HepG2 (cell line): ENCODE measurements at regions not wholly inside any gene's neighbourhood (a gene's known extent, or its start where the extent isn't known, plus 50 kb on each side); places are given as distances from the start of the nearest gene placed in this dataset.

ENCODE experiments used
- ATAC-seq: fragments of 200-7000 bp; cut with Tn5 transposase; 3 replicates; pipeline ENCODE4 v1.9.1; 2020; ENCODE audit warnings: mild to moderate bottlenecking, moderate library complexity
- BruUV-seq: library from RNA; stranded (reverse); fragments of 400-500 nt; replicated peaks from 2 replicates; lab custom pipeline; 2021; lab: Mats Ljungman, UMichigan
- CTCF ChIA-PET: fragments of 300-600 bp; formaldehyde crosslinking; extraction: SDS; loops from one replicate; lab custom pipeline; 2021; ENCODE audit warnings: low total read pairs, inconsistent platforms, low intra/inter-chr PET ratio; lab: Yijun Ruan, JAX
- POLR2A ChIA-PET: fragments of 350-600 bp; sonication (Branson Sonifier 250); formaldehyde crosslinking; loops from one replicate; lab custom pipeline; 2020; ENCODE audit warnings: antibody characterized with exemption, inconsistent platforms; lab: Yijun Ruan, JAX
- DNase-seq: peaks from one replicate; pipeline ENCODE4 v3.0.0-alpha.2; 2015; ENCODE audit warnings: low spot score
- FAIRE-seq: peaks from 3 replicates; lab custom pipeline; 2011; peaks lifted over from hg19 to GRCh38; lab: Jason Lieb, UNC
- H2AFZ ChIP-seq: one replicate; pipeline ENCODE4 v1.6.1; 2011; ENCODE audit warnings: low read length, inconsistent platforms
- H3K27ac ChIP-seq: fragments of 300-600 bp; 3 replicates; pipeline ENCODE4 v1.8.0; 2011; ENCODE audit warnings: mixed run types, mild to moderate bottlenecking, mixed read lengths, low read length, inconsistent platforms; ENCODE audit not compliant: insufficient read depth; ENCODE audit errors: extremely low read length
- H3K27me3 ChIP-seq, 2 experiments: fragments of 200-600 bp in 1 of 2; 2 replicates in 1 of 2; 3 replicates in 1 of 2; pipeline versions ENCODE4 v1.6.0 to v1.8.0; 2011; ENCODE audit warnings: low read length in 2 of 2, mild to moderate bottlenecking in 2 of 2, moderate library complexity in 2 of 2, inconsistent platforms in 1 of 2; ENCODE audit not compliant: insufficient read depth in 2 of 2, control insufficient read depth in 1 of 2
- H3K36me3 ChIP-seq, 2 experiments: fragments of 200-600 bp in 1 of 2; replicated peaks in 1 of 2; 2 replicates in 1 of 2; 3 replicates in 1 of 2; pipeline versions ENCODE4 v1.5.1 to v1.8.0; 2011; ENCODE audit warnings: low read length in 2 of 2, inconsistent platforms in 1 of 2; ENCODE audit not compliant: insufficient read depth in 2 of 2, control insufficient read depth in 1 of 2
- H3K4me1 ChIP-seq: 2 replicates; pipeline ENCODE4 v1.5.1; 2012; ENCODE audit warnings: low read length, inconsistent platforms; ENCODE audit not compliant: insufficient read depth
- H3K4me2 ChIP-seq: 2 replicates; pipeline ENCODE4 v1.6.0; 2011; ENCODE audit warnings: low read depth, low read length, inconsistent platforms
- H3K4me3 ChIP-seq, 3 experiments: fragments of 200-600 bp in 1 of 3; sonication (generic), shearing (Covaris generic) in 1 of 3; replicated peaks in 1 of 3; 2 replicates each; pipeline ENCODE4 v1.5.1; 2011 to 2016; ENCODE audit warnings: low read length in 3 of 3, inconsistent platforms in 2 of 3, low read depth in 2 of 3, mild to moderate bottlenecking in 2 of 3, control low read depth in 1 of 3, mixed read lengths in 1 of 3; ENCODE audit not compliant: insufficient read depth in 1 of 3
- H3K79me2 ChIP-seq: one replicate; pipeline ENCODE4 v1.6.1; 2011; ENCODE audit warnings: low read length, inconsistent platforms; ENCODE audit not compliant: insufficient read depth
- H3K9ac ChIP-seq: 2 replicates; pipeline ENCODE4 v1.6.0; 2011; ENCODE audit warnings: mild to moderate bottlenecking, low read depth, low read length, inconsistent platforms; ENCODE audit not compliant: insufficient read depth
- H3K9me3 ChIP-seq: 2 replicates; pipeline ENCODE4 v1.5.1; 2012; ENCODE audit warnings: mild to moderate bottlenecking, low read length
- H4K20me1 ChIP-seq: 2 replicates; pipeline ENCODE4 v1.6.0; 2011; ENCODE audit warnings: inconsistent platforms, mild to moderate bottlenecking, low read length, moderate library complexity; ENCODE audit not compliant: insufficient read depth
- EZH2 ChIP-seq: conservative IDR thresholded peaks from 2 replicates; pipeline ENCODE4 v1.6.1; 2012; ENCODE audit warnings: mild to moderate bottlenecking, low read depth, low read length, moderate library complexity
- KLF6 ChIP-seq: IDR thresholded peaks from 2 replicates; pipeline ENCODE4 v1.8.0; 2016; ENCODE audit warnings: missing biosample characterization, missing genetic modification reagents
- NCOA1 ChIP-seq: sonication (generic); formaldehyde crosslinking; IDR thresholded peaks from 2 replicates; pipeline ENCODE4 v1.9.0; 2021; ENCODE audit warnings: missing genetic modification reagents
- WGBS: methylation state at CpG from one replicate; pipeline ENCODE4 v1.1.6; 2017; ENCODE audit warnings: low lambda C conversion rate; 5-methylcytosine and 5-hydroxymethylcytosine counted together
- in situ Hi-C: cut with HindIII; loops from 2 replicates; pipeline ENCODE4 v1.10.0; 2017; ENCODE audit warnings: low pct_unique_long_range_greater_than_20kb; ENCODE audit not compliant: extremely low pct_ligation_motif_present
- intact Hi-C: fragments of 100-400 bp; cut with micrococcal nuclease; formaldehyde crosslinking; loops from one replicate; pipeline ENCODE4 v1.10.0; 2022; ENCODE audit not compliant: unreplicated experiment
- TF ChIP-seq, protein P1 (sequence below): sonication (generic); formaldehyde crosslinking; IDR thresholded peaks from 2 replicates; pipeline ENCODE4 v1.5.1; 2020; ENCODE audit warnings: missing genetic modification reagents, mild to moderate bottlenecking, borderline replicate concordance
- TF ChIP-seq, protein P2 (sequence below): sonication (generic); formaldehyde crosslinking; IDR thresholded peaks from 2 replicates; pipeline ENCODE4 v1.8.1; 2023; ENCODE audit warnings: mild to moderate bottlenecking, missing genetic modification reagents
- TF ChIP-seq, protein P3 (sequence below): fragments of 450-650 bp; IDR thresholded peaks from 2 replicates; pipeline ENCODE4 v1.6.1; 2016
- TF ChIP-seq, protein P4 (sequence below): sonication (generic); formaldehyde crosslinking; IDR thresholded peaks from 2 replicates; pipeline ENCODE4 v1.4.0; 2020; ENCODE audit warnings: missing genetic modification reagents
- TF ChIP-seq, protein P5 (sequence below), 2 experiments: sonication (generic) in 1 of 2; formaldehyde crosslinking in 1 of 2; IDR thresholded peaks; 2 replicates each; pipeline versions ENCODE4 v1.4.0 to v1.6.1; 2016 to 2020; ENCODE audit warnings: borderline replicate concordance in 1 of 2, low read depth in 1 of 2, mild to moderate bottlenecking in 1 of 2, missing genetic modification reagents in 1 of 2

DNA sequence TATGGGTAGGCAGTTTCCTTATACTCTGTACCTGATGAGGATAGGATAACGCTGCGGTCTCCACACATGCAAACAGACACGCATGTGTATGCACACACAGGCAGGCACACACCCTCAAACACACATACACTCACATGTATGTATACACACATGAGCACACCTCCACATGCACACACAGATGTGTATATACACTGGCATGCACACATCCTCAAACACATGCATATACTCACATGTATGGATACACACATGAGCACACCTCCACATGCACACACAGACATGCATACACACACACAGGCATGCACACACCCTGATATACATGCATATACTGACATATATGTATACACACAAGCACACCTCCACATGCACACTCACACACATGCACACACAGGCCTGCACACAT lies 267.8 kb upstream of the HDAC4 start:
- intact Hi-C loops (no loop called here), in situ Hi-C loops (no loop called here)
- no peak overlapping the region for H3K27ac ChIP-seq
- no peak overlapping the region for H2AFZ ChIP-seq
- POLR2A ChIA-PET, result no interaction called here
- no peaks in the 10 kb centered on the region for H3K9me3 ChIP-seq
- CTCF ChIA-PET, result no interaction called here
- H3K4me1 ChIP-seq, result no peaks in the 10 kb centered on the region
- TF ChIP-seq, protein P1, sequence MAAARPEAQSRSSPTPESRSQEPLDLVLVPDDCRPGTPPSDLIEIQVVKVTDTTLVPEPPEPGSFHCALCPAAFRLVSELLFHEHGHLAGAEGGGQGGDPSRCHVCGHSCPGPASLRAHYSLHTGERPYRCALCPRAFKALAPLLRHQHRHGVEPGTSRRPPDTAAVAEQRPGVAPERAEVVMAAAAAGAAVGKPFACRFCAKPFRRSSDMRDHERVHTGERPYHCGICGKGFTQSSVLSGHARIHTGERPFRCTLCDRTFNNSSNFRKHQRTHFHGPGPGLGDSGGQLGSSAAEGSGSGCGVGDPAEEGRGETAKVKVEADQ, result no peak
- TF ChIP-seq, protein P2, sequence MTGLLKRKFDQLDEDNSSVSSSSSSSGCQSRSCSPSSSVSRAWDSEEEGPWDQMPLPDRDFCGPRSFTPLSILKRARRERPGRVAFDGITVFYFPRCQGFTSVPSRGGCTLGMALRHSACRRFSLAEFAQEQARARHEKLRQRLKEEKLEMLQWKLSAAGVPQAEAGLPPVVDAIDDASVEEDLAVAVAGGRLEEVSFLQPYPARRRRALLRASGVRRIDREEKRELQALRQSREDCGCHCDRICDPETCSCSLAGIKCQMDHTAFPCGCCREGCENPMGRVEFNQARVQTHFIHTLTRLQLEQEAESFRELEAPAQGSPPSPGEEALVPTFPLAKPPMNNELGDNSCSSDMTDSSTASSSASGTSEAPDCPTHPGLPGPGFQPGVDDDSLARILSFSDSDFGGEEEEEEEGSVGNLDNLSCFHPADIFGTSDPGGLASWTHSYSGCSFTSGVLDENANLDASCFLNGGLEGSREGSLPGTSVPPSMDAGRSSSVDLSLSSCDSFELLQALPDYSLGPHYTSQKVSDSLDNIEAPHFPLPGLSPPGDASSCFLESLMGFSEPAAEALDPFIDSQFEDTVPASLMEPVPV (CRISPR knock-in tag), result no peak
- TF ChIP-seq NCOA1 (CRISPR knock-in tag) (no peak), EZH2 (no peak), KLF6 (CRISPR knock-in tag) (no peak)
- TF ChIP-seq, protein P3, sequence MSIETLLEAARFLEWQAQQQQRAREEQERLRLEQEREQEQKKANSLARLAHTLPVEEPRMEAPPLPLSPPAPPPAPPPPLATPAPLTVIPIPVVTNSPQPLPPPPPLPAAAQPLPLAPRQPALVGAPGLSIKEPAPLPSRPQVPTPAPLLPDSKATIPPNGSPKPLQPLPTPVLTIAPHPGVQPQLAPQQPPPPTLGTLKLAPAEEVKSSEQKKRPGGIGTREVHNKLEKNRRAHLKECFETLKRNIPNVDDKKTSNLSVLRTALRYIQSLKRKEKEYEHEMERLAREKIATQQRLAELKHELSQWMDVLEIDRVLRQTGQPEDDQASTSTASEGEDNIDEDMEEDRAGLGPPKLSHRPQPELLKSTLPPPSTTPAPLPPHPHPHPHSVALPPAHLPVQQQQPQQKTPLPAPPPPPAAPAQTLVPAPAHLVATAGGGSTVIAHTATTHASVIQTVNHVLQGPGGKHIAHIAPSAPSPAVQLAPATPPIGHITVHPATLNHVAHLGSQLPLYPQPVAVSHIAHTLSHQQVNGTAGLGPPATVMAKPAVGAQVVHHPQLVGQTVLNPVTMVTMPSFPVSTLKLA, result peak; percentile 87
- TF ChIP-seq, protein P4, sequence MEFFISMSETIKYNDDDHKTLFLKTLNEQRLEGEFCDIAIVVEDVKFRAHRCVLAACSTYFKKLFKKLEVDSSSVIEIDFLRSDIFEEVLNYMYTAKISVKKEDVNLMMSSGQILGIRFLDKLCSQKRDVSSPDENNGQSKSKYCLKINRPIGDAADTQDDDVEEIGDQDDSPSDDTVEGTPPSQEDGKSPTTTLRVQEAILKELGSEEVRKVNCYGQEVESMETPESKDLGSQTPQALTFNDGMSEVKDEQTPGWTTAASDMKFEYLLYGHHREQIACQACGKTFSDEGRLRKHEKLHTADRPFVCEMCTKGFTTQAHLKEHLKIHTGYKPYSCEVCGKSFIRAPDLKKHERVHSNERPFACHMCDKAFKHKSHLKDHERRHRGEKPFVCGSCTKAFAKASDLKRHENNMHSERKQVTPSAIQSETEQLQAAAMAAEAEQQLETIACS, result no peak
- TF ChIP-seq, protein P5, sequence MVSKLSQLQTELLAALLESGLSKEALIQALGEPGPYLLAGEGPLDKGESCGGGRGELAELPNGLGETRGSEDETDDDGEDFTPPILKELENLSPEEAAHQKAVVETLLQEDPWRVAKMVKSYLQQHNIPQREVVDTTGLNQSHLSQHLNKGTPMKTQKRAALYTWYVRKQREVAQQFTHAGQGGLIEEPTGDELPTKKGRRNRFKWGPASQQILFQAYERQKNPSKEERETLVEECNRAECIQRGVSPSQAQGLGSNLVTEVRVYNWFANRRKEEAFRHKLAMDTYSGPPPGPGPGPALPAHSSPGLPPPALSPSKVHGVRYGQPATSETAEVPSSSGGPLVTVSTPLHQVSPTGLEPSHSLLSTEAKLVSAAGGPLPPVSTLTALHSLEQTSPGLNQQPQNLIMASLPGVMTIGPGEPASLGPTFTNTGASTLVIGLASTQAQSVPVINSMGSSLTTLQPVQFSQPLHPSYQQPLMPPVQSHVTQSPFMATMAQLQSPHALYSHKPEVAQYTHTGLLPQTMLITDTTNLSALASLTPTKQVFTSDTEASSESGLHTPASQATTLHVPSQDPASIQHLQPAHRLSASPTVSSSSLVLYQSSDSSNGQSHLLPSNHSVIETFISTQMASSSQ (IDR thresholded peaks at IDR 0.05; ENCODE audit: low read depth), result no peak
- TF ChIP-seq, protein P5 (CRISPR knock-in tag; IDR thresholded peaks at IDR 0.05; ENCODE audit: borderline replicate concordance), result no peak
- 79% methylated on average over 3 of the region's 3 CpGs for WGBS
- no peaks in the 10 kb centered on the region for H4K20me1 ChIP-seq
- FAIRE-seq (no peak), DNase-seq (no peak), ATAC-seq (no peak)
- BruUV-seq, result no TSS peak
- no peak overlapping the region for H3K4me3 ChIP-seq
- peaks cover 8 to 65% of the 10 kb centered on the region in 2 experiments for H3K27me3 ChIP-seq
- no peaks in the 10 kb centered on the region for H3K79me2 ChIP-seq
- H3K36me3 ChIP-seq, result no peaks in the 10 kb centered on the region
- no peak overlapping the region for H3K9ac ChIP-seq
- H3K4me2 ChIP-seq, result no peak overlapping the region
